ENCODE measurements at regions not wholly inside any gene's neighbourhood (a gene's known extent, or its start where the extent isn't known, plus 50 kb on each side); places are given as distances from the start of the nearest gene placed in this dataset.

GRCh38 chr2:194103941-194104659, 1552.9 kb upstream of the SLC39A10 start:
- Histone ChIP-seq H3K36me3 (ENCODE audit: control insufficient read depth in 2 of 2, insufficient read depth in 1 of 2, low read length in 2 of 2) (no peaks in the 10 kb centered on the region), H3K4me3 (ENCODE audit: low read depth, low read length) (no peak overlapping the region), H3K27ac (ENCODE audit: extremely low read depth, low read depth, low read length) (no peak overlapping the region), H3K4me1 (ENCODE audit: control insufficient read depth, insufficient read depth, low read length) (no peaks in the 10 kb centered on the region), H3K9me3 (ENCODE audit: control insufficient read depth, insufficient read depth, low read depth, low read length) (no peaks in the 10 kb centered on the region)
- ChIA-PET CTCF (no interaction called here), POLR2A (no interaction called here)
- TF ChIP-seq ZSCAN16 (tag by site-specific recombination; IDR thresholded peaks at IDR 0.05): no peak
- no peak for TF ChIP-seq ZSCAN18 (tag by site-specific recombination; IDR thresholded peaks at IDR 0.05)
- no peak for TF ChIP-seq ZNF2 (tag by site-specific recombination; IDR thresholded peaks at IDR 0.05)
- no peak for TF ChIP-seq ZNF660 (tag by site-specific recombination; IDR thresholded peaks at IDR 0.05)
- no peak for TF ChIP-seq ZNF785 (tag by site-specific recombination; IDR thresholded peaks at IDR 0.05)
- no peak for TF ChIP-seq SALL2 (tag by site-specific recombination; IDR thresholded peaks at IDR 0.05; ENCODE audit: borderline replicate concordance)
- no peak for TF ChIP-seq ZNF280D (tag by site-specific recombination; IDR thresholded peaks at IDR 0.05)
- TF ChIP-seq ZNF654 (tag by site-specific recombination; IDR thresholded peaks at IDR 0.05; ENCODE audit: low read depth): no peak
- no peak for TF ChIP-seq ZNF311 (tag by site-specific recombination; IDR thresholded peaks at IDR 0.05; ENCODE audit: borderline replicate concordance)
- TF ChIP-seq SETDB1 (IDR thresholded peaks at IDR 0.05; ENCODE audit: insufficient read length, low read length): no peak
- no peak for TF ChIP-seq MYNN (tag by site-specific recombination; IDR thresholded peaks at IDR 0.05; ENCODE audit: borderline replicate concordance)
- no peak for TF ChIP-seq PRDM6 (tag by site-specific recombination; IDR thresholded peaks at IDR 0.05)
- no peak for TF ChIP-seq ZNF555 (tag by site-specific recombination; conservative IDR thresholded peaks at IDR 0.05)
- TF ChIP-seq PRDM1 (tag by site-specific recombination; IDR thresholded peaks at IDR 0.05): no peak
- no peak for TF ChIP-seq ZNF561 (tag by site-specific recombination; IDR thresholded peaks at IDR 0.05; ENCODE audit: borderline replicate concordance)
- no peak for TF ChIP-seq ZNF530 (tag by site-specific recombination; IDR thresholded peaks at IDR 0.05; ENCODE audit: low read depth)
- no peak for TF ChIP-seq ZNF776 (tag by site-specific recombination; IDR thresholded peaks at IDR 0.05; ENCODE audit: borderline replicate concordance)
- no peak for TF ChIP-seq ZNF629 (tag by site-specific recombination; IDR thresholded peaks at IDR 0.05)

- no peaks in the 10 kb centered on the region for H3K4me1 ChIP-seq (ENCODE audit: control insufficient read depth, insufficient read depth, low read length)
- no peak for TF ChIP-seq ZNF626 (tag by site-specific recombination; IDR thresholded peaks at IDR 0.05)
- no peak for TF ChIP-seq ZNF518A (tag by site-specific recombination; conservative IDR thresholded peaks at IDR 0.05; ENCODE audit: low read depth)
Observed at GRCh38 chr2:194102546-194102945, 1554.5 kb upstream of the SLC39A10 start.

More at GRCh38 chr2:194102546-194102945, 1554.5 kb upstream of the SLC39A10 start:
- Histone ChIP-seq H3K36me3 (ENCODE audit: control insufficient read depth in 2 of 2, insufficient read depth in 1 of 2, low read length in 2 of 2) (no peaks in the 10 kb centered on the region), H3K4me3 (ENCODE audit: low read depth, low read length) (no peak overlapping the region), H3K27ac (ENCODE audit: extremely low read depth, low read depth, low read length) (no peak overlapping the region), H3K9me3 (ENCODE audit: control insufficient read depth, insufficient read depth, low read depth, low read length) (no peaks in the 10 kb centered on the region)
- ChIA-PET CTCF (no interaction called here), POLR2A (no interaction called here)
